Neutrophil (primary cell): ENCODE measurements at regions not wholly inside any gene's neighbourhood (a gene's known extent, or its start where the extent isn't known, plus 50 kb on each side); places are given as distances from the start of the nearest gene placed in this dataset.

ENCODE experiments used
- H3K27ac ChIP-seq: fragments of 200-600 bp; sonication (generic); 2 replicates; pipeline ENCODE4 v1.5.1; 2016; ENCODE audit warnings: mild to moderate bottlenecking, moderate library complexity
- H3K27me3 ChIP-seq: fragments of 200-600 bp; sonication (generic); 2 replicates; pipeline ENCODE4 v1.6.0; 2016; ENCODE audit warnings: mild to moderate bottlenecking
- H3K36me3 ChIP-seq: fragments of 200-600 bp; sonication (generic); 2 replicates; pipeline ENCODE4 v1.5.1; 2017
- H3K4me1 ChIP-seq, 2 experiments: fragments of 200-600 bp in 1 of 2; sonication (generic) in 1 of 2; 1 replicate in 1 of 2; 2 replicates in 1 of 2; pipeline versions ENCODE4 v1.5.1 to v1.6.1; 2013 to 2016; ENCODE audit warnings: low read depth in 1 of 2, low read length in 1 of 2, mild to moderate bottlenecking in 1 of 2, moderate library complexity in 1 of 2; ENCODE audit not compliant: control insufficient read depth in 1 of 2, insufficient read depth in 1 of 2
- H3K4me3 ChIP-seq, 2 experiments: fragments of 200-600 bp in 1 of 2; sonication (generic) in 1 of 2; 1 replicate in 1 of 2; 2 replicates in 1 of 2; pipeline ENCODE4 v1.5.1; 2013 to 2016; ENCODE audit warnings: low read depth in 1 of 2, low read length in 1 of 2, mild to moderate bottlenecking in 1 of 2, moderate library complexity in 1 of 2
- H3K9me3 ChIP-seq: fragments of 200-600 bp; sonication (generic); 2 replicates; pipeline ENCODE4 v1.5.1; 2016
- TF ChIP-seq, protein P1 (sequence below): fragments of 200-600 bp; sonication (generic); IDR thresholded peaks from 2 replicates; pipeline ENCODE4 v1.5.1; 2016; ENCODE audit warnings: antibody characterized with exemption

DNA sequence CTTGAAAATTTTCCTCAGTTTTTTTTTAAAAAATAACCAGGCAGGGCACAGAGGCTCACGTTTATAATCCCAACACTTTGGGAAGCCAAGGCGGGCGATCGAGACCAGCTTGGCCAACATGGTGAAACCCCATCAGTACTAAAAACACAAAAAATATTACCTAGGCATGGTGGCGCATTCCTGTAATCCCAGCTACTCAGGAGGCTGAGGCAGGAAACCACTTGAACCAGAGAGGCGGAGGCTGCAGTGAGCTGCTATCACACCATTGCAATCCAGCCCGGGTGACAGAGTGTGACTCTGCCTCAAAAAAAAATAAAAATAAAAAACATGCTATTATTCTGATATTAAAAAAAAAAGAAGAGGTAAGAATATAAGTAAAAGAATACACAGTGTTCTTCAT, 191.0 kb downstream of the ZEB2 start:
- Histone ChIP-seq H3K27me3 (no peaks in the 10 kb centered on the region), H3K4me3 (no peak overlapping the region), H3K36me3 (no peaks in the 10 kb centered on the region), H3K9me3 (no peaks in the 10 kb centered on the region), H3K27ac (no peak overlapping the region), H3K4me1 (peaks cover 25 to 30% of the 10 kb centered on the region in 2 experiments)
- TF ChIP-seq, protein P1, sequence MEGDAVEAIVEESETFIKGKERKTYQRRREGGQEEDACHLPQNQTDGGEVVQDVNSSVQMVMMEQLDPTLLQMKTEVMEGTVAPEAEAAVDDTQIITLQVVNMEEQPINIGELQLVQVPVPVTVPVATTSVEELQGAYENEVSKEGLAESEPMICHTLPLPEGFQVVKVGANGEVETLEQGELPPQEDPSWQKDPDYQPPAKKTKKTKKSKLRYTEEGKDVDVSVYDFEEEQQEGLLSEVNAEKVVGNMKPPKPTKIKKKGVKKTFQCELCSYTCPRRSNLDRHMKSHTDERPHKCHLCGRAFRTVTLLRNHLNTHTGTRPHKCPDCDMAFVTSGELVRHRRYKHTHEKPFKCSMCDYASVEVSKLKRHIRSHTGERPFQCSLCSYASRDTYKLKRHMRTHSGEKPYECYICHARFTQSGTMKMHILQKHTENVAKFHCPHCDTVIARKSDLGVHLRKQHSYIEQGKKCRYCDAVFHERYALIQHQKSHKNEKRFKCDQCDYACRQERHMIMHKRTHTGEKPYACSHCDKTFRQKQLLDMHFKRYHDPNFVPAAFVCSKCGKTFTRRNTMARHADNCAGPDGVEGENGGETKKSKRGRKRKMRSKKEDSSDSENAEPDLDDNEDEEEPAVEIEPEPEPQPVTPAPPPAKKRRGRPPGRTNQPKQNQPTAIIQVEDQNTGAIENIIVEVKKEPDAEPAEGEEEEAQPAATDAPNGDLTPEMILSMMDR = no peak

DNA sequence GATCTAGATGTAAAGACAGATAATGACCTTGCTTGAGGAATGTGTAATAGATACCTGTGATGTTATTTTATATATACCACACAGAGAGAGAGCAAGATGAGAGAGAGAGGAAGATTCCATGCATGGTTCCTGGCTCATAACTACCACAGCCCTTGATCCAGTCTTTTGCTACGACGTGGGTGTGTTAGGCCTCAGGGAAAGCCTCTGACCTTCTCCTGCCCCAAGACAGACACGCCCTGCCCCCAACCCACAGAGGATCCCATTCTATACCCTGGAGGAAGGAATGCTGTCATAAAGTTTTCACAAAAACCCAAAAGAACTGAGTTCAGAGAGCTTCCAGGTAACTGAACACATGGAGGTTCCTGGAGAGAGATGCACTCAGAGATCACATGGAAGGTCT, 193.1 kb downstream of the ZEB2 start:
- TF ChIP-seq, protein P1 = no peak
- H3K27ac ChIP-seq = no peak overlapping the region
- no peaks in the 10 kb centered on the region for H3K27me3 ChIP-seq
- no peak overlapping the region for H3K4me3 ChIP-seq
- H3K36me3 ChIP-seq = no peaks in the 10 kb centered on the region
- no peaks in the 10 kb centered on the region for H3K9me3 ChIP-seq
- peaks cover 13 to 19% of the 10 kb centered on the region in 2 experiments for H3K4me1 ChIP-seq

GRCh38 chr2:144325086-144325485, 194.8 kb downstream of the ZEB2 start:
- H3K36me3 ChIP-seq = no peaks in the 10 kb centered on the region
- no peak overlapping the region for H3K27ac ChIP-seq
- H3K4me1 ChIP-seq = peaks cover 3 to 9% of the 10 kb centered on the region in 2 experiments
- no peaks in the 10 kb centered on the region for H3K9me3 ChIP-seq
- TF ChIP-seq, protein P1 = no peak
- H3K4me3 ChIP-seq = no peak overlapping the region
- no peaks in the 10 kb centered on the region for H3K27me3 ChIP-seq

- TF ChIP-seq, protein P1 = no peak
- Histone ChIP-seq H3K27ac (no peak overlapping the region), H3K36me3 (no peaks in the 10 kb centered on the region), H3K4me1 (peaks cover 3 to 7% of the 10 kb centered on the region in 2 experiments), H3K27me3 (no peaks in the 10 kb centered on the region), H3K4me3 (no peak overlapping the region), H3K9me3 (no peaks in the 10 kb centered on the region)
These were observed 195.4 kb downstream of the ZEB2 start for GRCh38 chr2:144324446-144325045.

GRCh38 chr2:144323946-144324345, 196.0 kb downstream of the ZEB2 start:
- H3K27me3 ChIP-seq = no peaks in the 10 kb centered on the region
- no peak overlapping the region for H3K4me3 ChIP-seq
- no peaks in the 10 kb centered on the region for H3K36me3 ChIP-seq
- H3K9me3 ChIP-seq = no peaks in the 10 kb centered on the region
- H3K27ac ChIP-seq = no peak overlapping the region
- TF ChIP-seq, protein P1 = no peak
- peaks cover 3 to 7% of the 10 kb centered on the region in 2 experiments for H3K4me1 ChIP-seq

GRCh38 chr2:144322379-144322778, 197.5 kb downstream of the ZEB2 start:
- no peaks in the 10 kb centered on the region for H3K36me3 ChIP-seq
- H3K27ac ChIP-seq = no peak overlapping the region
- no peaks in the 10 kb centered on the region for H3K9me3 ChIP-seq
- no peak overlapping the region for H3K4me3 ChIP-seq
- H3K27me3 ChIP-seq = no peaks in the 10 kb centered on the region
- H3K4me1 ChIP-seq = peaks cover 3 to 8% of the 10 kb centered on the region in 2 experiments
- TF ChIP-seq, protein P1 = no peak
